GM23338 (cell line): ENCODE measurements at regions not wholly inside any gene's neighbourhood (a gene's known extent, or its start where the extent isn't known, plus 50 kb on each side); places are given as distances from the start of the nearest gene placed in this dataset.

ENCODE experiments used
- ATAC-seq: fragments of 200-7000 bp; cut with Tn5 transposase; 3 replicates; pipeline ENCODE4 v1.9.1; 2020
- DNase-seq: peaks from one replicate; pipeline ENCODE4 v3.0.0-alpha.2; 2015; ENCODE audit warnings: low spot score
- H2AFZ ChIP-seq: fragments of 200-600 bp; sonication (generic); 2 replicates; pipeline ENCODE4 v1.8.0; 2016; ENCODE audit warnings: antibody characterized with exemption, mild to moderate bottlenecking, moderate library complexity
- H3F3A ChIP-seq: fragments of 200-600 bp; sonication (generic); replicated peaks from 2 replicates; pipeline ENCODE4 v1.8.0; 2017; ENCODE audit warnings: antibody characterized with exemption, mixed run types, low read depth
- H3K27ac ChIP-seq: fragments of 200-600 bp; sonication (generic); 2 replicates; pipeline ENCODE4 v1.6.1; 2016; ENCODE audit warnings: low read depth
- H3K27me3 ChIP-seq: fragments of 200-600 bp; sonication (generic); 2 replicates; pipeline ENCODE4 v1.8.0; 2016; ENCODE audit warnings: mild to moderate bottlenecking, mixed run types, moderate library complexity; ENCODE audit not compliant: insufficient read depth
- H3K36me3 ChIP-seq: fragments of 200-600 bp; sonication (generic); 2 replicates; pipeline ENCODE4 v1.8.0; 2016; ENCODE audit warnings: mild to moderate bottlenecking; ENCODE audit not compliant: insufficient read depth
- H3K4me1 ChIP-seq: fragments of 200-600 bp; sonication (generic); 2 replicates; pipeline ENCODE4 v1.8.0; 2016; ENCODE audit warnings: mild to moderate bottlenecking, moderate library complexity; ENCODE audit not compliant: insufficient read depth
- H3K4me2 ChIP-seq: fragments of 200-600 bp; sonication (generic); 2 replicates; pipeline ENCODE4 v1.7.1; 2017; ENCODE audit warnings: mixed run types
- H3K4me3 ChIP-seq: fragments of 200-600 bp; sonication (generic); 2 replicates; pipeline ENCODE4 v1.6.1; 2016; ENCODE audit warnings: mixed run types
- H3K79me2 ChIP-seq: fragments of 200-600 bp; sonication (generic); replicated peaks from 2 replicates; pipeline ENCODE4 v1.8.0; 2017; ENCODE audit warnings: mild to moderate bottlenecking; ENCODE audit not compliant: insufficient read depth
- H3K9me2 ChIP-seq: fragments of 200-600 bp; sonication (generic); 2 replicates; pipeline ENCODE4 v1.8.0; 2017; ENCODE audit not compliant: insufficient read depth
- H4K20me1 ChIP-seq: fragments of 200-600 bp; sonication (generic); replicated peaks from 2 replicates; pipeline ENCODE4 v1.8.0; 2017; ENCODE audit warnings: mild to moderate bottlenecking; ENCODE audit not compliant: insufficient read depth
- H3K27ac Mint-ChIP-seq: 2 replicates; pipeline ENCODE4 v1.8.0; 2020; ENCODE audit warnings: inconsistent platforms, mild to moderate bottlenecking, moderate library complexity, mixed read lengths
- H3K27me3 Mint-ChIP-seq: 3 replicates; pipeline ENCODE4 v1.8.0; 2022; ENCODE audit warnings: low read depth, mild to moderate bottlenecking, moderate library complexity, mixed read lengths, inconsistent platforms; ENCODE audit not compliant: insufficient read depth, poor library complexity
- H3K36me3 Mint-ChIP-seq: 3 replicates; pipeline ENCODE4 v1.8.0; 2021; ENCODE audit warnings: low read depth, mild to moderate bottlenecking, inconsistent platforms, moderate library complexity, mixed read lengths
- H3K4me1 Mint-ChIP-seq: 3 replicates; pipeline ENCODE4 v1.8.0; 2020; ENCODE audit warnings: mild to moderate bottlenecking, inconsistent platforms, mixed read lengths
- H3K4me3 Mint-ChIP-seq: 3 replicates; pipeline ENCODE4 v1.8.0; 2021; ENCODE audit warnings: moderate library complexity, mild to moderate bottlenecking, inconsistent platforms, mixed read lengths
- H3K9me3 Mint-ChIP-seq: 3 replicates; pipeline ENCODE4 v1.8.0; 2020; ENCODE audit warnings: moderate library complexity, mild to moderate bottlenecking, inconsistent platforms, mixed read lengths
- CREB1 ChIP-seq: fragments of 250-450 bp; sonication (Bioruptor Pico); IDR thresholded peaks from 2 replicates; pipeline ENCODE4 v1.5.0; 2020; ENCODE audit warnings: low read depth, mild to moderate bottlenecking, moderate library complexity
- CTCF ChIP-seq, 2 experiments: fragments of 200-600 bp in 1 of 2; sonication (generic) in 1 of 2; conservative IDR thresholded peaks; 2 replicates each; pipeline versions ENCODE4 v1.5.1 to v1.6.1; 2016 to 2017; ENCODE audit warnings: antibody characterized with exemption in 2 of 2, low read depth in 2 of 2, mild to moderate bottlenecking in 2 of 2, moderate library complexity in 1 of 2
- EZH2phosphoT487 ChIP-seq: fragments of 200-600 bp; sonication (generic); IDR thresholded peaks from one replicate; pipeline ENCODE4 v1.8.1; 2018; ENCODE audit warnings: antibody characterized with exemption; ENCODE audit not compliant: unreplicated experiment
- NANOG ChIP-seq: IDR thresholded peaks from 2 replicates; pipeline ENCODE4 v1.6.1; 2016; ENCODE audit warnings: antibody characterized with exemption, borderline replicate concordance
- POLR2AphosphoS5 ChIP-seq: IDR thresholded peaks from 2 replicates; pipeline ENCODE4 v1.6.1; 2016; ENCODE audit warnings: antibody characterized with exemption, low read depth
- TF ChIP-seq, protein P1 (sequence below): fragments of 250-450 bp; sonication (Bioruptor Pico); IDR thresholded peaks from 2 replicates; pipeline ENCODE4 v1.5.0; 2020; ENCODE audit warnings: mild to moderate bottlenecking, moderate library complexity
- TF ChIP-seq, protein P2 (sequence below): IDR thresholded peaks from 2 replicates; pipeline ENCODE4 v1.6.1; 2016; ENCODE audit warnings: antibody characterized with exemption

GRCh38 chr2:228654707-228655106 lies 473.2 kb upstream of the SPHKAP start (continued):
- TF ChIP-seq, protein P1, sequence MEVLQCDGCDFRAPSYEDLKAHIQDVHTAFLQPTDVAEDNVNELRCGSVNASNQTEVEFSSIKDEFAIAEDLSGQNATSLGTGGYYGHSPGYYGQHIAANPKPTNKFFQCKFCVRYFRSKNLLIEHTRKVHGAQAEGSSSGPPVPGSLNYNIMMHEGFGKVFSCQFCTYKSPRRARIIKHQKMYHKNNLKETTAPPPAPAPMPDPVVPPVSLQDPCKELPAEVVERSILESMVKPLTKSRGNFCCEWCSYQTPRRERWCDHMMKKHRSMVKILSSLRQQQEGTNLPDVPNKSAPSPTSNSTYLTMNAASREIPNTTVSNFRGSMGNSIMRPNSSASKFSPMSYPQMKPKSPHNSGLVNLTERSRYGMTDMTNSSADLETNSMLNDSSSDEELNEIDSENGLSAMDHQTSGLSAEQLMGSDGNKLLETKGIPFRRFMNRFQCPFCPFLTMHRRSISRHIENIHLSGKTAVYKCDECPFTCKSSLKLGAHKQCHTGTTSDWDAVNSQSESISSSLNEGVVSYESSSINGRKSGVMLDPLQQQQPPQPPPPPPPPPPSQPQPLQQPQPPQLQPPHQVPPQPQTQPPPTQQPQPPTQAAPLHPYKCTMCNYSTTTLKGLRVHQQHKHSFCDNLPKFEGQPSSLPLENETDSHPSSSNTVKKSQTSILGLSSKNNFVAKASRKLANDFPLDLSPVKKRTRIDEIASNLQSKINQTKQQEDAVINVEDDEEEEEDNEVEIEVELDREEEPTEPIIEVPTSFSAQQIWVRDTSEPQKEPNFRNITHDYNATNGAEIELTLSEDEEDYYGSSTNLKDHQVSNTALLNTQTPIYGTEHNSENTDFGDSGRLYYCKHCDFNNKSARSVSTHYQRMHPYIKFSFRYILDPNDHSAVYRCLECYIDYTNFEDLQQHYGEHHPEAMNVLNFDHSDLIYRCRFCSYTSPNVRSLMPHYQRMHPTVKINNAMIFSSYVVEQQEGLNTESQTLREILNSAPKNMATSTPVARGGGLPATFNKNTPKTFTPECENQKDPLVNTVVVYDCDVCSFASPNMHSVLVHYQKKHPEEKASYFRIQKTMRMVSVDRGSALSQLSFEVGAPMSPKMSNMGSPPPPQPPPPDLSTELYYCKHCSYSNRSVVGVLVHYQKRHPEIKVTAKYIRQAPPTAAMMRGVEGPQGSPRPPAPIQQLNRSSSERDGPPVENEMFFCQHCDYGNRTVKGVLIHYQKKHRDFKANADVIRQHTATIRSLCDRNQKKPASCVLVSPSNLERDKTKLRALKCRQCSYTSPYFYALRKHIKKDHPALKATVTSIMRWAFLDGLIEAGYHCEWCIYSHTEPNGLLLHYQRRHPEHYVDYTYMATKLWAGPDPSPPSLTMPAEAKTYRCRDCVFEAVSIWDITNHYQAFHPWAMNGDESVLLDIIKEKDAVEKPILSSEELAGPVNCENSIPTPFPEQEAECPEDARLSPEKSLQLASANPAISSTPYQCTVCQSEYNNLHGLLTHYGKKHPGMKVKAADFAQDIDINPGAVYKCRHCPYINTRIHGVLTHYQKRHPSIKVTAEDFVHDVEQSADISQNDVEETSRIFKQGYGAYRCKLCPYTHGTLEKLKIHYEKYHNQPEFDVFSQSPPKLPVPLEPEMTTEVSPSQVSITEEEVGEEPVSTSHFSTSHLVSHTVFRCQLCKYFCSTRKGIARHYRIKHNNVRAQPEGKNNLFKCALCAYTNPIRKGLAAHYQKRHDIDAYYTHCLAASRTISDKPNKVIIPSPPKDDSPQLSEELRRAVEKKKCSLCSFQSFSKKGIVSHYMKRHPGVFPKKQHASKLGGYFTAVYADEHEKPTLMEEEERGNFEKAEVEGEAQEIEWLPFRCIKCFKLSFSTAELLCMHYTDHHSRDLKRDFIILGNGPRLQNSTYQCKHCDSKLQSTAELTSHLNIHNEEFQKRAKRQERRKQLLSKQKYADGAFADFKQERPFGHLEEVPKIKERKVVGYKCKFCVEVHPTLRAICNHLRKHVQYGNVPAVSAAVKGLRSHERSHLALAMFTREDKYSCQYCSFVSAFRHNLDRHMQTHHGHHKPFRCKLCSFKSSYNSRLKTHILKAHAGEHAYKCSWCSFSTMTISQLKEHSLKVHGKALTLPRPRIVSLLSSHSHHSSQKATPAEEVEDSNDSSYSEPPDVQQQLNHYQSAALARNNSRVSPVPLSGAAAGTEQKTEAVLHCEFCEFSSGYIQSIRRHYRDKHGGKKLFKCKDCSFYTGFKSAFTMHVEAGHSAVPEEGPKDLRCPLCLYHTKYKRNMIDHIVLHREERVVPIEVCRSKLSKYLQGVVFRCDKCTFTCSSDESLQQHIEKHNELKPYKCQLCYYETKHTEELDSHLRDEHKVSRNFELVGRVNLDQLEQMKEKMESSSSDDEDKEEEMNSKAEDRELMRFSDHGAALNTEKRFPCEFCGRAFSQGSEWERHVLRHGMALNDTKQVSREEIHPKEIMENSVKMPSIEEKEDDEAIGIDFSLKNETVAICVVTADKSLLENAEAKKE (CRISPR knock-in tag) = no peak

GRCh38 chr2:228653884-228654283 lies 472.4 kb upstream of the SPHKAP start:
- Histone ChIP-seq H3K4me3 (no peak overlapping the region), H2AFZ (no peak overlapping the region), H4K20me1 (no peaks in the 10 kb centered on the region), H3K4me1 (no peaks in the 10 kb centered on the region), H3K36me3 (no peaks in the 10 kb centered on the region), H3K27ac (no peak overlapping the region), H3K4me2 (no peak overlapping the region), H3F3A (no peaks in the 10 kb centered on the region), H3K79me2 (no peaks in the 10 kb centered on the region), H3K9me2 (no peaks in the 10 kb centered on the region), H3K27me3 (no peaks in the 10 kb centered on the region)
- Mint-ChIP-seq H3K4me3 (no peak overlapping the region), H3K36me3 (no peaks in the 10 kb centered on the region), H3K9me3 (no peaks in the 10 kb centered on the region), H3K27ac (no peak overlapping the region), H3K27me3 (no peaks in the 10 kb centered on the region), H3K4me1 (no peaks in the 10 kb centered on the region)
- DNase-seq = no peak
- ATAC-seq = no peak
- TF ChIP-seq CREB1 (CRISPR knock-in tag) = no peak
- TF ChIP-seq, protein P2, sequence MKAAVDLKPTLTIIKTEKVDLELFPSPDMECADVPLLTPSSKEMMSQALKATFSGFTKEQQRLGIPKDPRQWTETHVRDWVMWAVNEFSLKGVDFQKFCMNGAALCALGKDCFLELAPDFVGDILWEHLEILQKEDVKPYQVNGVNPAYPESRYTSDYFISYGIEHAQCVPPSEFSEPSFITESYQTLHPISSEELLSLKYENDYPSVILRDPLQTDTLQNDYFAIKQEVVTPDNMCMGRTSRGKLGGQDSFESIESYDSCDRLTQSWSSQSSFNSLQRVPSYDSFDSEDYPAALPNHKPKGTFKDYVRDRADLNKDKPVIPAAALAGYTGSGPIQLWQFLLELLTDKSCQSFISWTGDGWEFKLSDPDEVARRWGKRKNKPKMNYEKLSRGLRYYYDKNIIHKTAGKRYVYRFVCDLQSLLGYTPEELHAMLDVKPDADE = no peak
- TF ChIP-seq, protein P1 (CRISPR knock-in tag) = no peak
- TF ChIP-seq CTCF (conservative IDR thresholded peaks at IDR 0.05; ENCODE audit: low read depth in 2 of 2) = no peak
- TF ChIP-seq NANOG = no peak
- no peak for TF ChIP-seq POLR2AphosphoS5
- TF ChIP-seq EZH2phosphoT487 = no peak
